Natural killer cell (primary cell): ENCODE measurements at regions not wholly inside any gene's neighbourhood (a gene's known extent, or its start where the extent isn't known, plus 50 kb on each side); places are given as distances from the start of the nearest gene placed in this dataset.

Experiments used
- ATAC-seq, 3 donors: fragments of 150-1000 bp in 2 of 3; fragments of 200-7000 bp in 1 of 3; cut with Tn5 transposase; 1 replicate in 1 of 3; 2 replicates in 2 of 3; pipeline ENCODE4 v1.10.0; 2021; ENCODE audit warnings: mild to moderate bottlenecking in 2 of 3, moderate library complexity in 2 of 3
- DNase-seq, 2 donors: peaks; one replicate each; pipeline versions ENCODE4 v3.0.0 to v3.0.0-alpha.2; 2013 to 2021; ENCODE audit warnings: mixed read lengths in 1 of 2
- H3K27ac ChIP-seq: one replicate; pipeline ENCODE4 v1.5.1; 2013; ENCODE audit warnings: mild to moderate bottlenecking, low read length
- H3K27me3 ChIP-seq: one replicate; pipeline ENCODE4 v1.6.1; 2013; ENCODE audit warnings: low read length; ENCODE audit not compliant: control insufficient read depth, insufficient read depth
- H3K36me3 ChIP-seq: one replicate; pipeline ENCODE4 v1.6.1; 2013; ENCODE audit warnings: low read length; ENCODE audit not compliant: control insufficient read depth, insufficient read depth
- H3K4me1 ChIP-seq: one replicate; pipeline ENCODE4 v1.6.1; 2013; ENCODE audit warnings: low read length; ENCODE audit not compliant: control insufficient read depth, insufficient read depth
- H3K4me3 ChIP-seq: one replicate; pipeline ENCODE4 v1.5.1; 2013; ENCODE audit warnings: low read length
- H3K9me3 ChIP-seq: one replicate; pipeline ENCODE4 v1.6.1; 2013; ENCODE audit warnings: low read length; ENCODE audit not compliant: control insufficient read depth, insufficient read depth
- H3K27ac Mint-ChIP-seq, 2 donors: one replicate each; pipeline ENCODE4 v1.8.0; 2022; ENCODE audit warnings: mild to moderate bottlenecking in 2 of 2, mixed read lengths in 2 of 2, moderate library complexity in 1 of 2
- H3K27me3 Mint-ChIP-seq, 2 donors: one replicate each; pipeline ENCODE4 v1.8.0; 2022; ENCODE audit warnings: low read depth in 2 of 2, mixed read lengths in 2 of 2
- H3K36me3 Mint-ChIP-seq: one replicate; pipeline ENCODE4 v1.8.0; 2022; ENCODE audit warnings: mixed read lengths
- H3K4me1 Mint-ChIP-seq, 2 donors: one replicate each; pipeline ENCODE4 v1.8.0; 2022; ENCODE audit warnings: mixed read lengths in 2 of 2
- H3K4me3 Mint-ChIP-seq: one replicate; pipeline ENCODE4 v1.8.0; 2022; ENCODE audit warnings: mild to moderate bottlenecking, moderate library complexity, mixed read lengths
- H3K9me3 Mint-ChIP-seq, 2 donors: one replicate each; pipeline ENCODE4 v1.8.0; 2022; ENCODE audit warnings: mixed read lengths in 2 of 2
- CTCF ChIP-seq: fragments of 200-600 bp; IDR thresholded peaks from one replicate; pipeline ENCODE4 v1.8.0; 2022; ENCODE audit warnings: antibody characterized with exemption
- WGBS: methylation state at CpG from one replicate; pipeline ENCODE4 v1.1.7; 2013; ENCODE audit warnings: missing lambda C conversion rate; ENCODE audit not compliant: insufficient coverage; 5-methylcytosine and 5-hydroxymethylcytosine counted together
- intact Hi-C: fragments of 100-400 bp; cut with micrococcal nuclease; formaldehyde crosslinking; loops from one replicate; pipeline ENCODE4 v1.14.2; 2022

GRCh38 chr5:74301576-74301975 is 339.0 kb downstream of the ENC1 start:
- peaks cover 6 to 16% of the 10 kb centered on the region in 2 donors for H3K27me3 Mint-ChIP-seq
- H3K4me3 ChIP-seq = no peak overlapping the region
- H3K27ac ChIP-seq = no peak overlapping the region
- H3K9me3 Mint-ChIP-seq = no peaks in the 10 kb centered on the region
- no peaks in the 10 kb centered on the region for H3K4me1 Mint-ChIP-seq
- H3K36me3 Mint-ChIP-seq = no peaks in the 10 kb centered on the region
- no peak for TF ChIP-seq CTCF
- ATAC-seq = no peak
- H3K4me3 Mint-ChIP-seq = no peak overlapping the region
- H3K27me3 ChIP-seq = no peaks in the 10 kb centered on the region
- H3K4me1 ChIP-seq = no peaks in the 10 kb centered on the region
- H3K27ac Mint-ChIP-seq = no peak overlapping the region
- no peaks in the 10 kb centered on the region for H3K36me3 ChIP-seq
- H3K9me3 ChIP-seq = no peaks in the 10 kb centered on the region
- intact Hi-C loops = no loop called here
- no peak for DNase-seq

DNA sequence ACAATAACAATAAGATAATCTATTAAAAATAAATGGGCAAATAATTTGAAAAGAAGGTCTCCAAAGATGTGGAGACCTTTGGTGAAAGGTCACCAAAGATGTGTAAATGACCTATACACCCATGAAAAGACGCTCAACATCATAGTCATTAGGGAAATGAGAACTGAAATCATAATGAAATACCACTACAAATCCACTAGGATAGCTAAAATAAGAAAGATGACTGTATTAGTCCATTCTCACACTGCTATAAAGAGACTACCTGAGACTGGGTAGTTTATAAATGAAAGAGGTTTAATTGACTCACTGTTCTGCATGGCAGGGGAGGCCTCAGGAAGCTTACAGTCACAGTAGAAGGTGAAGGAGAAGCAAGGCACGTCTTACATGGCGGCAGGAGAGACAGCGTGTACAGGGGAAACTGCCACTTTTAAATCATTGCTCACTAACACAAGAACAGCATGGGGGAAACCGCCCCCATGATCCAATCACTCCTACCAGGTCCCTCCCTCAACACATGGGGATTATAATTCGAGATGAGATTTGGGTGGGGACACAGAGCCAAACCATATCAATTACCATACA is 339.6 kb downstream of the ENC1 start:
- H3K27me3 ChIP-seq = no peaks in the 10 kb centered on the region
- Mint-ChIP-seq H3K9me3 (no peaks in the 10 kb centered on the region), H3K27ac (no peak overlapping the region), H3K4me1 (no peaks in the 10 kb centered on the region), H3K27me3 (peaks cover 6 to 16% of the 10 kb centered on the region in 2 donors), H3K4me3 (no peak overlapping the region), H3K36me3 (no peaks in the 10 kb centered on the region)
- no peak for ATAC-seq
- intact Hi-C loops = no loop called here
- TF ChIP-seq CTCF = no peak
- DNase-seq = no peak
- H3K27ac ChIP-seq = no peak overlapping the region
- no peaks in the 10 kb centered on the region for H3K9me3 ChIP-seq
- WGBS = 94% methylated on average over 3 of the region's 6 CpGs
- no peaks in the 10 kb centered on the region for H3K4me1 ChIP-seq
- H3K4me3 ChIP-seq = no peak overlapping the region
- no peaks in the 10 kb centered on the region for H3K36me3 ChIP-seq

GRCh38 chr5:74299833-74300232 is 340.7 kb downstream of the ENC1 start:
- intact Hi-C loops = no loop called here
- no peak for TF ChIP-seq CTCF
- DNase-seq (no peak), ATAC-seq (no peak)
- Histone ChIP-seq H3K27ac (no peak overlapping the region), H3K27me3 (no peaks in the 10 kb centered on the region), H3K36me3 (no peaks in the 10 kb centered on the region), H3K9me3 (no peaks in the 10 kb centered on the region), H3K4me3 (no peak overlapping the region), H3K4me1 (no peaks in the 10 kb centered on the region)
- H3K27me3 Mint-ChIP-seq = peaks cover 6 to 16% of the 10 kb centered on the region in 2 donors
- H3K9me3 Mint-ChIP-seq = no peaks in the 10 kb centered on the region
- H3K27ac Mint-ChIP-seq = no peak overlapping the region
- WGBS = 69% methylated on average over 2 of the region's 2 CpGs
- no peak overlapping the region for H3K4me3 Mint-ChIP-seq
- H3K4me1 Mint-ChIP-seq = no peaks in the 10 kb centered on the region
- H3K36me3 Mint-ChIP-seq = no peaks in the 10 kb centered on the region

DNA sequence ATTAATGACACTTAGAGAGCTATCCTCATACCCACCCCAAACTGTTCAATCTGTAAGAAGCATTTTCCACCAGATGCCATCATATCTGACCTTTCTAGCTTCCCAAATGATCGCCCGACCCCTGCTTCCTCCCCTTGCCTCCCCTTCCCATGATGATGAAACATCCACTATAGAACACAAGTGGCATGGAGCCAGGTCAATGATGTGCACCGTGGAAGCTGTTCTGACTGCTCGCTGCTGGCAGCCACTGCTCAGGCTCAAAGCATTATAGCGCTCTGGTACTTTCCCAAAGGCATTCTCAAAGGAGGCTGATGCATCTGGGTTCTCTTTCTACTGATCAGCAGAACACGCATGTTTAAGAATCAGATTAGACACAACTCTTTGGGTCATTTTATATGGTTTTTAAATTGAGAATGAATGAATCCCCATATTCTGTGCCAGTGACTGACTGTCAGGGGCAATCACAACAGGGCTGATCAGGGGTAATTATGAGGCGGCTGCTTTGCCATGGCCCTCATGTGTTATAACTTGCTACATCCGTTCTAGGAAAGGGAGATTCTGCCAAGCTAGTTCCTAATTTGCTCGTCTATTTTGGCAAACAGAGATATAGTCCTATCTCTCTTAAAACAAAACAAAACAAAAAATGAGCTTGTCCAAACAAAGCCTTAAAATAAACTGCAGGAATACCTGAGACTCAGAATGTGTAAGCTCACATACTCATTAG is 343.7 kb downstream of the ENC1 start:
- Histone ChIP-seq H3K27me3 (no peaks in the 10 kb centered on the region), H3K9me3 (no peaks in the 10 kb centered on the region), H3K4me3 (no peak overlapping the region), H3K27ac (no peak overlapping the region), H3K36me3 (no peaks in the 10 kb centered on the region), H3K4me1 (no peaks in the 10 kb centered on the region)
- Mint-ChIP-seq H3K36me3 (no peaks in the 10 kb centered on the region), H3K27ac (no peak overlapping the region), H3K4me3 (no peak overlapping the region), H3K27me3 (peaks cover 9 to 29% of the 10 kb centered on the region in 2 donors), H3K4me1 (no peaks in the 10 kb centered on the region), H3K9me3 (no peaks in the 10 kb centered on the region)
- DNase-seq = no peak
- no peak for TF ChIP-seq CTCF
- 79% methylated on average over 9 of the region's 9 CpGs for WGBS
- no peak for ATAC-seq
- intact Hi-C loops = no loop called here
